Left kidney (tissue), 1 donor: ENCODE measurements at regions not wholly inside any gene's neighbourhood (a gene's known extent, or its start where the extent isn't known, plus 50 kb on each side); places are given as distances from the start of the nearest gene placed in this dataset.
"Not testable (repeated sequence)": the region's sequence is repeated elsewhere in the genome, so short reads cannot be mapped to it uniquely, and the experiment has no call there.

ENCODE experiments used
- DNase-seq: peaks from one replicate; pipeline ENCODE4 v3.0.0-alpha.2; 2013

DNA sequence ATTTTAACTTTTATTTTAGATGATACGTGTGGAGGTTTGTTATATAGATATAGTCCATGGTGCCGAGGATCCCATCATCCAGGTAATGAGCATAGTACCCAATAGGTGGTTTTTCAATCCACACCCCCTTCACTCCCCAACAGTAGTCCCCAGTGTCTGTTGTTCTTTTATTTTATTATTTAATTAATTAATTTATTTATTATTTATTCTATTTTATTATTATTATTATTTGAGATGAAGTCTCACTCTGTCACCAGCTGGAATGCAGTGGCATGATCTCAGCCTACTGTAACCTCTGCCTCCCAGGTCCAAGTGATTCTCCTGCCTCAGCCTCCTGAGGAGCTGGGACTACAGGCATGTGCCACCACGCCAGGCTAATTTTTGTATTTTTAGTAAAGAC is 2086.2 kb downstream of the PCDH9 start:
- DNase-seq = no peak

DNA sequence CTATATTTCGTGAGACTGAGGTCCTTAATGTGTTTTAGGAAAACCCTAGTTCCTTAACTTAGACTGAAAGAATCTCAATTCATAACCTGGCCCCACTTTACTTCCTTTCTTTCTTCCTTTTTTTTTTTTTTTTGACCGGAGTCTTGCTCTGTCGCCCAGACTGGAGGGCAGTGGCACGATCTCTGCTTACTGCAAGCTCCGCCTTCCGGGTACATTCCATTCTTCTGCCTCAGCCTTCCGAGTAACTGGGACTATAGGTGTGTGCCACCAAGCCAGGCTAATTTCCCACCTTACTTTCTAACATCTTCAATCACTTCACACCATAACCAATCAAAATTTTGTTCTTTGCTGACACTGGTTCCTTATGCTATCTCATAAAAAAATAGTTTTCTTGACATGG is 2097.0 kb downstream of the PCDH9 start:
- DNase-seq = no peak

DNA sequence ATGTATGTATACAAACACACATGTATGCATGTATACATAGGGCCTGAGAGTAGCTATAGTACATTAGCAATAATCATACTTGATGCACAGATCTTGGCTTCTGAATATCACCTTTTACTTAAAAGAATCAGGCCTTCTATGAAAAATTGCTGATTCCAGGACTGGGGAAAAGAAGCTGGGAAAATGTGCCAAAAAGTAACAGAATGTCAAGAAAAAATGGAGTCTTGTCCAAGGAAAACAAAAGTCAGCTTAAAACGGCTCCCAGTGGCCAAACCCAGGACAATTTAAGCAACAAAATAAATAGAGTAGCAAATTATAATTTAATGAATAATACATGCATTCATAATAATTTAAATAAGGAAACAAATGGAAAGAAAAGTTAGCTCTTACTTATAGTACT is 2104.9 kb downstream of the PCDH9 start:
- DNase-seq = no peak

DNA sequence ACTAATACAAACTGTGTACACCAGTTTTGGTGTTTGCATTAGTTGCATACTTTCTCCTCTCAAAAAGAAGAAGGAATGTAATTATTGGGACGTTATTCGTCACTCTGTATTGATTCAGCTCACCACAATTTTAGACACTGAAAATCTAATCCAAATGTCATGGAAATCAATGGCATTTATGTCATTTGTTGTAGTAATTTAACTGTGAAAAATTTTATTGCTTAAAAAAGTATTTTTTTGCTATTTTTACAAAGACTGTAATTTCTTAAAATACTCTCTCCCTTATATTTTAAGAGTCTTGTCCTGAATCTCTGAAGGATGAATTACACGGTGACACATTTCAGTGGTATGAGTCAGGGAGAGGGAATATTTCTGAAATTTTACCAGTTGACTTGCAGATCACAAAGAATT is 2117.6 kb downstream of the PCDH9 start:
- no peak for DNase-seq

DNA sequence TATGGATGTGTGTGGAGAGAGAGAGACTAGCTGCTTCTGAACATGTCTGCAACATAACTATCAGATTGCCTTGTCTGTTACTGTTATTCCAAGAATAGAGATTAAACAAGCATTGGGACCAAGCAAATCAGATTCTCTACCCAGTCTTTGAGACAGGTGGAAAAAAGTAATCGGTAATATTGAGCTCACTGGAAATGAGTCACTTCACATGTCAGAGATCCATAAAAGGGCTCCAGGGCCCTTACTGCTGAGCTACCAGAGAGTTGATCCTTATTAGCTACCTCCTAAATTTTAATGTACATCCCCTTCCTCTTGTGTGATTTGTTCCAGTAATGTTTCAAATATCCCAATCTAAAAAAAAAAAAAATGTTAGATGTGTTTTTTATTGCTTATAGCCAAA is 2118.0 kb downstream of the PCDH9 start:
- no peak for DNase-seq

DNA sequence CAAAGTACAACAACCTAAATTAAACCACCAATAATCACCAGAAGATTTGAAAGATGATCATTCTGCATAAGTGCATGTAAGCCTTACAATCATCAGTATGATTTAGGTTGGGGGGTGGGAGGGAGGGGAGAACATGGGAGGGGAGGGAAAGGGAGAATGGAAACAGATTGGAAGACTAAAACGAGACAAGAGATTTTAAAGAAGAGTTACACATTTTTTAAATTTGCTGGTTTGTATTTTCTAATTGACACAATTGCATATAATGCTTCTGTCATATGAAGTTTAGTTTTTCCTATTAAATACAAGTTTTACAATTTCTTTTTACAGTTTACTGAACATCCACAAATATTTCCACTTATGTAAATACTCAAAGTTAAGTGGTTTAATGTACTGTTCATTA is 2118.9 kb downstream of the PCDH9 start:
- no peak for DNase-seq

DNA sequence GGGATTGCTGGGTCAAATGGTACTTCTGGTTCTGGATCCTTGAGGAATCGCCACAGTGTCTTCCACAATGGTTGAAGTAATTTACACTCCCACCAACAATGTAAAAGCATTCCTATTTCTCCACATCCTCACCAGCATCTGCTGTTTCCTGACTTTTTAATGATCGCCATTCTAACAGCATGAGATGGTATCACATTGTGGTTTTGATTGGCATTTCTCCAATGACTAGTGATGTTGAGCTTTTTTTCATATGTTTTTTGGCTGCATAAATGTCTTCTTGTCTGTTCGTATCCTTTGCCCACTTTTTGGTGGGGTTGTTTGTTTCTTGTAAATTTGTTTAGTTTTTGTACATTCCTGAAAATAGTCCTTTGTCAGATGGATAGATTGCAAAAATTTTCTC is 2125.7 kb downstream of the PCDH9 start:
- not testable (repeated sequence) for DNase-seq

DNA sequence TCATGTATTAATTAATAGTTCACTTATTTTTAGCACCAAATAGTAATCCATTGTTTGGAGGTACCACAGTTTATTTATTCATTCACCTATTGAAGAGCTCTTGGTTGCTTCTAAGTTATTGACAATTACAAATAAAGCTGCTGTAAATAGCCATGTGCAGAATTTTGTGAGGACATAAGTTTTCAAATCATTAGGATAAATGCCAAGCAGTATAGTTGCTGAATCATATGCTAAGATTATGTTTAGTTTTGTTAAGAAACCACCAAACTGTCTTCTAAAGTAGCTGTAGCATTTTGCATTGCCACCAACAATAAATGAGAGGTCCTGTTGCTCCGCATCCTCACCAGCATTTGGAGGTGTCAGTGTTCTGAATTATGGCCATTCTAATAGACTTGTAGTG is 2126.8 kb downstream of the PCDH9 start:
- no peak for DNase-seq

DNA sequence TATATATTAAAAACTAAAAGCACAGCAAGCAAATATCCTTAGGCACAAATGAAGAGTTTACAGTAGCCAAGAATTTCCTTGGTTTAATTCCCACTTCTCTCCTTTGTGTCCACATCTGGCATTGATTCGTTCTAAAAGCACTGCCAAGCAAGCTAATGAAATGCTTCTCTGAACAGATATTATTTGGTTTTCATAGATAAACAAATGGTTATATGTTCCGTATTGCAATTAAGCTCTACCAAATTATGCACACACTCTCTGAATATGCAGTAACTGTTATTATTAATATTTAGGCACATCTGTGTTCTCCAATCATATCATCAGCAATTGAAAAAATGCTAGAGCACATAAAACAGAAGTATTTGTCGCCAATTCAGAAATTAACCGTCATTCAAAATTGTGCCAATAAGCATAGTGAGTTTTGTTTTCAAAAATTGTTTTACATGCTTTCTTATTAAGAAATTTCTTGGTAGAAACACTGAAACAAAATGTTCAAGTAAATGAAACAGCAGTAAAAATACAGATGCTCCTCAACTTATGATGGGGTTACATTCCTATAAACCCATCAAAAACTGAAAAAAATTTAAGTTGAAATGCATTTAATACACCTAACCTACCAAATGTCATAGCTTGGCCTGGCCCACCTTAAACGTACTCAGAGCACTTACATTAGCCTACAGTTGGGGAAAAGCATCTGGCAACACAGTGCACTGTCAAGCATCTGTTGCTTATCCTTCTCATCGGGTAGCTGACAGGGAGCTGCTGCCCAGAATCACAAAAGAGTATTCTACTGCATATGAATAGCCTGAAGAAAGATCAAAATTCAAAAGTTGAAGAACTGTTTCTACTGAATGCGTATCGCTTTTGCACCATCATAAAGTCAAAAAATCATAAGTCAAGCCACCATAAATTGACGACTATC is 2134.7 kb downstream of the PCDH9 start:
- DNase-seq = no peak

DNA sequence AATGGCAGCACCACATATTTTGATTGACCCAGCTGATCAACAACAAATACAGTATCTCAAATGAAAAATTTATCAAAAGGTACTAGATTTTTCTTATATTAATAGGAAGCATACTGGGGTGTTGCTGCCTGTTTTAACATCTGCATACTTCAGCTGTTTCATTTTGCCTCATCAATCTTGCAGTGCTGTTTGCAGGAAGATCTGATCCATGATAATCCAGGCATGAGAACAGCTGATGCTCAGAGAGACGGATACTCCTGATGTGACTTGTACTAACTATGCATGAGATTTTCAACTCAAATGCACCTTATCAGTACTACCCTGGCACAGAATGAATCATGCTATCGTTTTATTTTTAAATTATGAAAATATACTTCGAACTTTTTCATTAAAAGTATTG is 2136.8 kb downstream of the PCDH9 start:
- DNase-seq = no peak

DNA sequence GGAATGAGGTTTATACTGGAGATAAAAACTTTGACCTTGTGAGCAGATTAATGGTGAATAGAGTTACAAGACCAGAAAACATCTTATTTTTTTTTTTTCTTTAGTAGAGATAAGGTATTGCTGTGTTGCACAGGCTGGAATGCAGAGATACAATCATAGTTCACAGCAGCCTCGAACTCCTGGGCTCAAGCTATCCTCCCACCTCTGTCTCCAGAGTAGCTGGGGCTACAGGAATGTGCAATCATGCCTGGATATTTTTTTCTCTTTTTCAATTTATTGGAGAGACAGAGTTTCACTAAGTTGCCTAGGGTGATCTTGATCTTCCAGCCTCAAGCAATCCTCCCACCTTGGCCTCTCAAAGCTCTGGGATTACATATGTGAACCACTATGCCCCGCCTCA is 2139.1 kb downstream of the PCDH9 start:
- DNase-seq = no peak

DNA sequence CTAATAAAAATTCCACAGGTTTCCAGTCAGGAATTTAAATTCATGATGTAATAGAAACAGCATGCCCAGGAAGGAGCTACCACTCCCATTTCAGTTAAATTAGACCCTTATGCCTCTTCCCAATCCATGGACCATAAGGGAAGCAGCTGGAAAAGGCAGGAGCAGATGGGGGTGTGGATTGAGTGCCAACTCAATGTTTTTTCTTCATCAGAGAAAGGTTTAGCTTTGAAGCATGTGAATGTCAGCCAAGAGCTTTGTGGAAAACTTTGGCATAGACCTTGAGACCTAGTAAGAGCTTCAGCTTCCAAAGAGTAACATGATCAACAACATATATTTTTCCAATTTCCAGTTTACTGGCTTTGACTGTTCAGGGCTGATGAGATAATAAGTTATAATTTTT is 2139.9 kb downstream of the PCDH9 start:
- no peak for DNase-seq

DNA sequence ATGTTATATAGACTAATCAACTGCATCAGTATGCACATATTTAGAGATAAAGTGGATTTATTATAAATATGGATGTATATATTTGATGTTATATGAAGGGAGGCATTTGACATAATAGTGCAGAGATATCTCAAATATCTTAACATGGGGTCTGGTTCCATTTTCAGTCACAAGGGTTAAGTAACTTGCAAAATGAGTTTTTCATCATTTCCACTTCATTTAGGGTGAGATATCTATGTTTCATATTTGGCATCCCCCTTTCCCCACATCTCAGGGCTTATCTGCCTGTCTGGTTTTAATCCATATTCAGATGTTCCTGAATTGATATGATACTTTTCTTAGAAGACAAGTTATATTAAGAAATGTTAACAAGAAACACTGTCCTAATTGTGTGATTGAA is 2141.2 kb downstream of the PCDH9 start:
- no peak for DNase-seq

DNA sequence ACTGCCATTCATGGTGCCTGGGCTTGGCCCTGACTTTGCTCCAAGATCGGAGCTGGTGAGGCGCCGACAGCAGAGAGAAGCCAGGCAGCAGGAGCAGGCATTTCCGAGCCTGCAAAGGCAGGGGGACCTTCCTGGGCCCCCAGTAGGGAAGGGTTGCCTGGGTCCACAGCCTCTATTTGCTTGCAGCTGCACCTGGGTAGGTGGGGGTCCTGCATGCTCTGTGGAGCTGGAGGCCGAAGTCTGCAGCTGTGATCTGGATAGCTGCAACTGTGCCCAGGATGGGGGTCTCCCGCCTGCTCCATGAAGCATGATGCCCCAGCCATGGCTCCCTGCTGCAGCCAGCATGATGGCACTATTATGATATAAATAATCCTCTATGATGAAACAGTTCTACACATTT is 2144.2 kb downstream of the PCDH9 start:
- DNase-seq = no peak

DNA sequence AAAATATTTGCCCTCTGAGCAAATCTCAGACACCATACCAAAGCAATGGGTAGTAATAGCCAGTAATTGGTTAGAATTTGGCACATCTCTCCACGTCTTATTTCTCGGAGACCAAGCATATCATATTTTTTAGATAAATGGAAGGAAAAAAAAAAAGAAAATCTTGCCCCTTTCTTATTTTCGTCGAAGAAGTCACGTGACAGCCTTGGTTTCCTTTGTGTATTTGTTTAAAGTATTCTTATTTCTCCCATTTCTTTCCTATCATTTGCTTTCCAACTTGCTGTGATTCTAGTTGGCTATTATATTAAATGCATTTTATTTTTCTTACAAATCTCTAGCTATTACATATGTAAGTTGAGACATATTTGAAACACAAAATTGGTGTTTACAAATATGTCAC is 2155.9 kb downstream of the PCDH9 start:
- no peak for DNase-seq

DNA sequence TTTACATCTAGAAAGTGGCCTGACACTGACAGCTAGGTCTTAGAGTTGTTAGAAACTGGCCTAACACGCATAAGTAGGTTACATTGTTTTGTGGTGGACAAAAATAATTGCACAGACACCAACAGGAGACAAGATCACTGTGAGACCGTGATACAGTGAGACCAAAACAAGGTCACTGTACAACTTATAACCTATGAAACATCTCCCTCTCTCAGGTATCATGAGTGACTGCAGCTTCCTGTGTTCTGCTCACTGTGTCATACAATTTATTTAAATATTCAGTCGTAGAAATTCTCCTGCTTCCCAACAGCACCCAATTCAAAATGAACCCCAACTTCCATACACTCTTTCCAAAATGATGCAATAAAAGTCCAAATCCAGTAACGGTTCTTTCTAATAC is 2165.2 kb downstream of the PCDH9 start:
- DNase-seq = no peak

DNA sequence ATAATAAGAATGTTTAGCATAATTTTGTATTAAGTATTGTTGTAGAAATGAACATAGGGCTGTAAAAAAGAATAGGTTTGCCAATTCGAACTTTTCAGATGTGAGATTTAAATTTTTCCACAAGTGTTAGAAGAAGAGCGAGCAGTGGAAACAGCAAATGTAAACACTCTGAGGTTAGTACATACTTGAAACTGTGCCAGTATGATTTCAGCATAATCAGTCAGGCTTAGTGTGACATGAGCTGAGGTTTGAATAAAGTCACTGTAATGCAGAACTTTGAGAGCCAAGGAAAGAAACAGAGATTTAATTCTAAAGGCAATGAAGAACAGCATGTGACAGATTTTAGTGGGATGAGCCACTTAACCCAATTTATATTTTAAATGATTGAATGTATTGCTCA is 2166.4 kb downstream of the PCDH9 start:
- no peak for DNase-seq

DNA sequence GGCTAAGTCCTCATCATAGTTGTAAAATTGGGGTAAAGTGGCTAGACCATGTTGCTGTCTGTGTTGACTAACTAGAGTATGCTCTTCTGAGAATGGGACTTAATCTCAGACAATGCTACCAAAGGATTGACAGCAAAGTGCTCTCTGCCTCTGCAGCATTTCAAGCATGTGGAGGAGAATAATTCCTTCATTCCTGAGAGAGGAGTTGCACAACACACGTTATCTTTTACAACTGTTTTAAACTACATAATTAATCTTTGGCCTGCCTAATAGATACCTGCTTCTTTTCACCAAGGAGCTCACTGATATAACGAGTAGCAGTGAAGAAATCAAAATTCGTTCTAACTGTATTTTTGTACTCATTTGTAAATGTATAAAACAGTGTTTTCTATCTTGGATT is 2172.2 kb downstream of the PCDH9 start:
- no peak for DNase-seq

DNA sequence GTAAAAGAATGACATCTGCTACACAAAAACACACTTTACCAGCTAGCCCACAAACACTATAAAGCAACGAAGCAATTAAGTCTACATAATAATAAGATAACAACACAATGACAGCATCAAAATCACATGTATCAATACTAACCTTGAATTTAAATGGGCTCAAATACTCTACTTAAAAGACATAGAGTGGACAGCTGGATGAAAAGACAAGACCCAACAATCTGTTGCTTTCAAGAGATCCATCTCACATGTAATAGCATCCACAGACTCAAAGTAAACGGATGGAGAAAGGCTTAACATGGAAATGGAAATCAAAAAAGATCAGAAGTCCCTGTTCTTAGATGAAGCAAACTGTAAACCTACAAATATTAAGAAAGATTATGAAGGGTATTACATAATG is 2175.9 kb downstream of the PCDH9 start:
- DNase-seq = no peak

DNA sequence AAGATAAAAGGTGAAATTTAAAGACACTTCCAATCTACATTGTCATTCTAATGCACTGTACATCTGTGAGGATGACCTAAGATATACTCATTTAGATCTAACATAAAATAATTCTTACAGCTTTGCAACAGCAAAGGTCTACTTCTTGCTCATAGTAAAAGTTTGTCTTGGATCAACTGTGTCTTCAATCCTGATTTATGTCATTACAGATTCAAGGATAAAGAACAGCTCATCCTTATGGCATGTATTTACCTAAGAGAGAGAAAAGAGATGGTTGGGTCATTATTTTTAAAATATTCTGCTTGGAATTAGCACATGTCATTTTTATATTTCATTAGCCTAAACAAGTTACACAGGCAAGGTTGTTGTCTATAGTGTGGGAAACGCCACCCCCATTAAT is 2193.1 kb downstream of the PCDH9 start:
- no peak for DNase-seq

DNA sequence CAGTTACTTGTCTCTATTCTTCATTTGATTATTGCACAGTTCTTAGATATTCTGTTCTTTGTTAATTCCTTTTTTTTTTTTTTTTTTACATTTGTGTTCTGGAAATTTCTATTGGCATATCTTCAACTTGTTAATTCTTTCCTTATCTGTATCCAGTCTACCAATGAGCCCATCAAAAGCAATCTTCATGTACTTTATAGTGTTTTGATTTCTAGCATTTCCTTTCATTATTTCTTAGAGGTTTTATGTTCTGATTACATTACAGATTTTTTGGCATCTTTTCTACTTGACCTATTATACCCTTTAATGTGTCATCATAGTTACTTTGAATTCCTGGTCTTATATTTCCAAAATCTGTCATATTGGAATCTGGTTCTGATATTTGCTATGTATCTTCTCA is 2194.8 kb downstream of the PCDH9 start:
- no peak for DNase-seq

DNA sequence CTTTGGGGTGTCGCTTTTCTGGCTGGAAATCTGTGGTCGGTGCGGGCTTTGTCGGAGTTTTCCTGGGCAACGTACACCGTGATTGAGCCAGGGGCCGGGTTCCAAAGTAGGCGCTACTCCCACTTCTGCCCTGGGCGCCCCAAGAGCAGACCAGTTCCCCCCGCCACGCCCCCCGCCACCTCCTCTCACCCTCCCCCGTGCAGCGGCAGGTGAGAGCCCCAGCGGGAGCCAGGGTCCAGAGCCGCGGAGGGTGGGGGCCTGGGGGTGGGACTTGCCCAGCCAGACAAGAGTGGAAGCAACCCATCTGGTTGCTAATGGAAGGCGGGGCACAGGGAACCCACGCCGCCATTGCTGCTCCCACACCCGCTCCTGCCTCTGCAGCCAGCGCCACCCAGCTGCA is 2195.9 kb downstream of the PCDH9 start:
- no peak for DNase-seq

DNA sequence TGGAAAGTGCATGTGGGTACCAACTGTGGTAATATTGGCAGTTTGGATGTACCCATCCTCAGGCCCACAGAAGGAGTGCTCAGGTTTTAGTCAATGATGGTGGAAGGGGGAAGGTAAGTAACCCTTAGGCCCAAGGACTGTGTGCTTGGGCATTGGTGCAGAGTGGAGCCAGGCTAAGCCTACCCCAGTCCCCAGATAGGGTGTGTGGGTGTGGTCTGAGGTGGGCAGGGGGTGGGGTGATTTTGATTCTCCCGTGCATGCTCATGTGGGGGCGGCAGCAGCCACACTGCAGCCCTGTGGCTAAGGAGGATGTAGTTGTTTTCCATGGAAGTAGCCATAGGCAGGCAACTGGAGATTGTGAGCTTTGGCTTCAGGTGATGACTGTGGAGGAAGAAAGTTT is 2197.3 kb downstream of the PCDH9 start:
- no peak for DNase-seq

DNA sequence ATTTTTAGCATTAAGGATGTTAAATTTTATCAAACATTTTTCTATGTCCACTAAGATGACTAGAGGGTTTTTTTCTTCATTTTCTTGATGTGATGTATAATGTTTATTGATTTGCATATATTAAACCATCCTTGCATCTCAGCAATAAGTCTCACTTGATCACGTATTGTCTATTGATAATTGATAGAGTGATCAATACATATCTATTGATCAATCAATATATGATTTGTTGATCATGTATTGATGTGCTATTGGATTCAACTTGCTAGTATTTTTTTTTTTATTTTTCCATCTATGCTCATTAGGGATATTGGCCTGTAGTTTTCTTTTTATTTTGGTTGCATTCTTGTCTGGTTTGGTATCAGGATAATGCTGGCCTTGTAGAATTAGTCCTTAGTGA is 2202.0 kb downstream of the PCDH9 start:
- DNase-seq = no peak

DNA sequence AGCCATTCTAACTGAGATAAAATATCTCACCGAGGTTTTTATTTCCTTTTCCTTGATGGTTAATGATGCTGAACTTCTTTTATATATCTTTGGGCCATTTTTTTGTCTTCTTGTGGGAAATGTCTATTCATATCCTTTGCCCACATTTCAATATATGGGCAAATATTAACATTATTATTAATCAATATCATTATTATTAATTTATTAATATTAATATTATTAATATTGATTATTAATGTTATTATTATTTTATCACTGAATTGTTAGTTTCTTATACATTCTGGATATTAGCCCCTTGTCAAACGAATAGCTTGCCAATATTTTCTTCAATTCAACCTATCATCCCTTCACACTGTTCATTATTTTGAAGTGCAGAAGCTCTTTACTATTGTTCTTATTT is 2203.6 kb downstream of the PCDH9 start:
- no peak for DNase-seq
